Glutamatergic neuron (in vitro differentiated cells): ENCODE measurements at regions not wholly inside any gene's neighbourhood (a gene's known extent, or its start where the extent isn't known, plus 50 kb on each side); places are given as distances from the start of the nearest gene placed in this dataset.

Source experiments
- DNase-seq: peaks from one replicate; pipeline ENCODE4 v3.0.0; 2022
- H3K27ac Mint-ChIP-seq: one replicate; pipeline ENCODE4 v1.8.0; 2020; ENCODE audit warnings: mild to moderate bottlenecking, mixed read lengths, inconsistent platforms; ENCODE audit not compliant: unreplicated experiment
- H3K27me3 Mint-ChIP-seq: one replicate; pipeline ENCODE4 v1.8.0; 2020; ENCODE audit warnings: mild to moderate bottlenecking, moderate library complexity, mixed read lengths, inconsistent platforms; ENCODE audit not compliant: unreplicated experiment
- H3K36me3 Mint-ChIP-seq: one replicate; pipeline ENCODE4 v1.8.0; 2020; ENCODE audit warnings: mild to moderate bottlenecking, mixed read lengths, inconsistent platforms; ENCODE audit not compliant: unreplicated experiment
- H3K4me1 Mint-ChIP-seq: one replicate; pipeline ENCODE4 v1.8.0; 2020; ENCODE audit warnings: mild to moderate bottlenecking, low read depth, mixed read lengths, inconsistent platforms; ENCODE audit not compliant: unreplicated experiment
- H3K4me3 Mint-ChIP-seq: one replicate; pipeline ENCODE4 v1.8.0; 2020; ENCODE audit warnings: mild to moderate bottlenecking, mixed read lengths, inconsistent platforms; ENCODE audit not compliant: unreplicated experiment
- H3K9me3 Mint-ChIP-seq: one replicate; pipeline ENCODE4 v1.8.0; 2020; ENCODE audit warnings: mild to moderate bottlenecking, moderate library complexity, mixed read lengths, inconsistent platforms; ENCODE audit not compliant: unreplicated experiment
- CTCF ChIP-seq: fragments of 200-600 bp; sonication (generic); IDR thresholded peaks from one replicate; pipeline ENCODE4 v1.5.0; 2021; ENCODE audit not compliant: partially characterized antibody, unreplicated experiment

- Mint-ChIP-seq H3K4me1 (peaks cover 6% of the 10 kb centered on the region), H3K27ac (no peak overlapping the region), H3K4me3 (no peak overlapping the region), H3K9me3 (no peaks in the 10 kb centered on the region), H3K36me3 (no peaks in the 10 kb centered on the region), H3K27me3 (no peaks in the 10 kb centered on the region)
- TF ChIP-seq CTCF = no peak
- no peak for DNase-seq
Observed at GRCh38 chr9:101880846-101881245, 142.4 kb upstream of the GRIN3A start.

GRCh38 chr9:101878734-101879133, 140.3 kb upstream of the GRIN3A start:
- no peak for TF ChIP-seq CTCF
- H3K4me1 Mint-ChIP-seq = peaks cover 8% of the 10 kb centered on the region
- no peak overlapping the region for H3K4me3 Mint-ChIP-seq
- H3K36me3 Mint-ChIP-seq = no peaks in the 10 kb centered on the region
- no peak for DNase-seq
- no peaks in the 10 kb centered on the region for H3K9me3 Mint-ChIP-seq
- H3K27ac Mint-ChIP-seq = no peak overlapping the region
- no peaks in the 10 kb centered on the region for H3K27me3 Mint-ChIP-seq

- H3K4me1 Mint-ChIP-seq = peaks cover 8% of the 10 kb centered on the region
- no peak for DNase-seq
- TF ChIP-seq CTCF = no peak
- no peak overlapping the region for H3K4me3 Mint-ChIP-seq
- no peaks in the 10 kb centered on the region for H3K36me3 Mint-ChIP-seq
- H3K27ac Mint-ChIP-seq = no peak overlapping the region
- no peaks in the 10 kb centered on the region for H3K27me3 Mint-ChIP-seq
- no peaks in the 10 kb centered on the region for H3K9me3 Mint-ChIP-seq
Observed at GRCh38 chr9:101877439-101877838, 139.0 kb upstream of the GRIN3A start.

GRCh38 chr9:101861472-101861871, 123.0 kb upstream of the GRIN3A start:
- TF ChIP-seq CTCF = no peak

GRCh38 chr9:101860920-101861319, 122.5 kb upstream of the GRIN3A start:
- no peak for DNase-seq
- Mint-ChIP-seq H3K36me3 (no peaks in the 10 kb centered on the region), H3K4me1 (peaks cover 7% of the 10 kb centered on the region), H3K27me3 (peaks cover 2% of the 10 kb centered on the region), H3K4me3 (no peak overlapping the region), H3K27ac (no peak overlapping the region), H3K9me3 (no peaks in the 10 kb centered on the region)
- no peak for TF ChIP-seq CTCF

More at GRCh38 chr9:101861472-101861871, 123.0 kb upstream of the GRIN3A start:
- no peak for DNase-seq
- Mint-ChIP-seq H3K4me1 (peaks cover 7% of the 10 kb centered on the region), H3K36me3 (no peaks in the 10 kb centered on the region), H3K9me3 (no peaks in the 10 kb centered on the region), H3K27ac (no peak overlapping the region), H3K27me3 (no peaks in the 10 kb centered on the region), H3K4me3 (no peak overlapping the region)
